Renal pelvis (tissue), 1 donor: ENCODE measurements at regions not wholly inside any gene's neighbourhood (a gene's known extent, or its start where the extent isn't known, plus 50 kb on each side); places are given as distances from the start of the nearest gene placed in this dataset.

ENCODE experiments used
- DNase-seq: peaks from one replicate; pipeline ENCODE4 v3.0.0-alpha.2; 2013

DNA sequence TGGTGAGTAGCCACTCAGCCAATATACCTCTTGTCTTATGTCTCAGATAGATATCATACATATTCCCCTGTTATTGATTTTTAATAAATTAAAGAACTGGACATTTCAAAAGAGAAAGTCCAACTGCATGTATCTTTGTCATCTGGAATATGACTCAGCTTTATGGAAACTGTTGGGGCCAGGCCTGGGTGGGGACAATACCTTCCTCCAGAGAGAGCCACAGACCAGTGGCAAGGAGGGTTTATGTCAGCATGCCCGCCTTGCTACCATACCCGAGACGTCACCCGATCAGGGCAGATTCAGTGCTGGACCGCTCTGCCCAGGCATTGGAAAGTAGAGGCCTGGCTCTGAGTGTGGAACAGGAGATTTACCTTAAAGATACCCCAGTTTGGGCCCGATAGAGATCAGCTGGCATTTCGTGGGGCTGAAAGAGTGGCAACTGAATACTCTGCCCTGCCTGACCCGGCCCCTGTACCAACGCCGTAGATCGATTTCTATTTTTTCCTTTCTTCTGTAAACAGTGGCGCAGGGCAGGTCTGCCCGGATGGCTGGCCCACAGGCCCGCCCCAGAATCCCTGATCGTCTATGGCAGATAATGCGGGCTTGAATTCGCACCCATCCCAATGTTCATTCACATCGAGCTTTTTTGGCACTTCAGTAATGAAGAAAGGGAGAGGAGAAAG lies 158.6 kb downstream of the SALL1 start:
- DNase-seq, result no peak

DNA sequence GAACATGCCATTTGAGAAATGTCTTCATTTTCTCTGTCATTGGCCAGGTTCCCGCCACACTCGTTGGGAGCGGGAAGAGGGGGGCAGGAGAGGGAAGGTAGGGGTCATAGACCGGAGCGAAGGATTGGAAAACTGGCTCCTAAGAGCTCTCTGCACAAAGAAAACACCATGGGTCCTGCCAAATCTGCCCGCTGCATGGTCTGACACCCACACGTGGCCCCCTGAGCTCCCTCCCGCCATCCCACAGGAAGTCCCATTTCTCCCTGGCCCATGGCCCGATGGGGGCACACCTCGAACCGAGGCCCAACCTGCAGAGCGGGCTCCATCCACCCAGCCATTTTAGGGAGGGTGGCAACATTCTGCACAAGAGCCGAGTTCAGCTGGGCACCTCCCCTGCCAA lies 159.6 kb downstream of the SALL1 start:
- no peak for DNase-seq

DNA sequence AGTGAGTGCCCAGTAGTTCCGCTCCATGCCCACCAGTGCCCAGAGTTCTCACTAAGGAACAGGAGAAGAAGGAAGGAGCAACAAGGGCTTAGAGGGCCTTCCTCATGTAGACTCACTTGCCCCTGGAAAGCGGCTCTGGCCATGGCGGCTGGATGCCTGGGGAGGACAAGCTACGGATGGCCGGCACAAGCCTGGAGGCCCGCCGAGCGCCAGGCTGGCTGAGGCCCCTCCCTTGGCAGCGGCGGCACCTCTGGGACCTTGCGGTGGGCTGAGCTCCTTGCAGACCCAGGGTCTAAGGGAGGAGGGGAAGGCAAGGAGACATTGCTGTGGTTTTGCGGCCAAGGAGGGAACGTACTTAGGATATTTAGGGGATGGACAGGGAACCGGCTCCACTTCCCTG lies 160.1 kb downstream of the SALL1 start:
- DNase-seq, result no peak

DNA sequence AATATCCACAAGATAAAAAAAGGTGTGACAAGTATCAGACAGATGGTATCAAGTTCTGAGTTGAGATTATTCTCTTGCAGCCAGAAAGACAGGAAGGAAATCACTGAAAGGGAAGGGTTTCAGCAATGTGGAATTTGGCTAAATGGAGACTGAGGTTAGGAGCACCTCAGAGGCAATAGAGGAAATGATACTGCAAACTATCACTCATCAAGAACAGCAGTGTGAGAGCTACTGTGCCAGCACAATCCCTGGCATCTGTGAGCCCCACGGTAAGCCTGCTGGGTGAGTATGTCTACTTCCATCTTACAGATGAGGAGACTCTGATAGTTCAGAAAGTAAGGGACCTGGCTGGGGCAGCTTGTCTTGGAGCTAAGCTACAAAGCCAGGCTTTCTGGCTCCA lies 162.0 kb downstream of the SALL1 start:
- DNase-seq, result no peak

DNA sequence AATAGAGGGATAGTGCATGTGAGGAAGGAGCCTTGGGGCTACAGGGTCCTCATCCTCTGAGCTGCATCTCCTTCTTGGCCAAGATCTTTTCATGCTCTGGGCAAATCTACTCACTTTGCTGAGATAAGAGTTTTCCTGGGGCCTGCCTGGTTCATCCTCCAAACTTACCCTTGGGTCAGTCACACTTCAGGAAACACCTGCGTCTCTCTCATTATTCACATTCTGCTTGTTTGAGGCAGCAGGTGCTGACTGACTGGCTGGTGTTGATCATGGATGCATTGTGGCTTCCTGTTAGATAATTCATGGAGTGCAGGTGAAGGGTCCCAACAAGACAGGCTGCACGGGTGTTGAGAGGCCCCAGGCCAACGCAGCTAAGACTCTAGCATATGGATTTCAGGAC lies 162.6 kb downstream of the SALL1 start:
- DNase-seq, result no peak

DNA sequence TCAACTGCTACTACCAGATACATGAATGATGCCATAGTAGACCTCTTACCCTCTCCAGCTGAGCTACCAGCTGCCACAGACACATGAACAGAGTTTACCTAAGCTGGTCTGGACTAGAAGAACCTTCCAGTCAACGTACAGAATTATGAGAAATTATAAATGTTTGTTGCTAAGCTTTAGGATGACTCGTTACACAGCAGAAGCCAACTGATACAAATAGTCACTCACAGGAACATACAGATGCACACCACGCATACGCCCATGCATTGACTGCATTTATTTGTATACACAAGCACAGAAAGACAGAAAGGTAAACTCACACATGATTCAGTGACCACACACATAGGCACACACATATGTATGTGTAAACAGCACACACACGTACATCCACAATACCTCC lies 164.6 kb downstream of the SALL1 start:
- no peak for DNase-seq

DNA sequence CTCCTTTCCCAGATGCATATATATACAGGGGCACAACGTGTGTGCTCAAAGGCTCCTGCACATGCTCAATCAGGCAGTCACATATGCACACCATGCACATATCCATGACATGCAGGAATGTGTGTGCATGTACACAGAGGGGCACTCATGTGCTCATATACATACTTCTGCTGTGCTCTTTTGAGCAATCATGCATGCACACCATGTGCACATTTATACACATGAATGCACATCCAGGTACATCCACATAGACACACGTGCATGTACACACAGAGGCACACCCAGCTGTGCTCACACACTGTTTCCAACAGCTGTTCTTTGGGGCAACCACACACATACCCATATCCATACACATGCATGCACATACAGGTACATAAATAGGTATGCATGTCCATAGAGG lies 165.3 kb downstream of the SALL1 start:
- DNase-seq, result no peak

DNA sequence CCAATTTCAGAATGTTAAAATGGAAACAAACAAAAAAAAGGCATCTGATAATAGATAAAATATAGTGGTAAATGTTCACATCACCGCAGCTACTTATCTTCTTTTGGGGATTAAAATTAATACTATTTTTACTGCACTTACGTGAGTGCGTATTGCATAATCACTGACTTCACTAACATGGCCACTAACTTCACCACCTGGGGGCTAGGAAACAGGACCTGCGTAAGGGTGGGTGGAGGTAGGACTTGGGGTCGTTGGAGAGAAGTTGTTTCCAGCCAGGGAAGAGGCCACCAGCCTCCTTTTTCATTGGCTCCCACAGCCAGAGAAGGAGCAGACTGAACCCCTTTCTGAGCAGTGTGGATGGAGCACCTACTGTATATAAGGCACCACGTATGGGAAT lies 166.4 kb downstream of the SALL1 start:
- no peak for DNase-seq

DNA sequence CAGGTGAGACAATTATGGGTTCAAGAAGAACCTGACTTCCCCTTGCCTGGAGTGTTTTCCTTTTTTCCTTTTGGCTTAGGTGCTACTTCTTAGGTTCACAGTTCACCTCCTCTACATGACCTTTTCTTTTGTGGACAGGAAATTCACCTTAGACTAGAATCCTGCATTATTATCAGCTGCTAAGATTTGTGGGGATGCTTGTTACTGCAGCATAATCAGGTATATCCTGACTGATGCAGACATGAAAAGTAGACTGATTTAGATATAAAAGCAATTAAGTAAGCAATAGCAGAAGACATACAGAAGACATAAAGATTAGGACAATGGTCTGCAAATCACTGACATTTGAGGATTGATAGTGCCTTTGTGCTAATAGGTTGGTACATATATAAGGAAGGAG lies 168.3 kb downstream of the SALL1 start:
- DNase-seq, result no peak

DNA sequence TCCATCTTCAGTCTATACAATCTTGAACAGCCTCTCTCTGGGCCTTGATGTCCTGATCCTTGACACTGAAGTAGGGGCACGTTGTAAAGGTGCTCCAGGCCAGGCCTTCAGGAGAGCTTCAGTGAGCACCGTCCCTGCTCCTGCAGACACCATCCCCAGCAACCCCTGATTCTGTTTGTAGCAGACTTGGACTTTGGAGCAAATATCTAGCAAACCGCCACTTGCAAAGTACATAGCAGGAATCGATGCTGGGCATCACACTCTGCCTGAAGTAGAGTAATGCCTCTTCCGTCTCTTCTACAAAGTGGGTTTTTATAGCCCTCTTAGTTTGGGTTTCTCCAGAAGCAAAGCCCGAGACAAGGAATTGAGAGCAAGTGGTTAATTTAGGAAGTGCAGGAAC lies 169.1 kb downstream of the SALL1 start:
- DNase-seq, result no peak

DNA sequence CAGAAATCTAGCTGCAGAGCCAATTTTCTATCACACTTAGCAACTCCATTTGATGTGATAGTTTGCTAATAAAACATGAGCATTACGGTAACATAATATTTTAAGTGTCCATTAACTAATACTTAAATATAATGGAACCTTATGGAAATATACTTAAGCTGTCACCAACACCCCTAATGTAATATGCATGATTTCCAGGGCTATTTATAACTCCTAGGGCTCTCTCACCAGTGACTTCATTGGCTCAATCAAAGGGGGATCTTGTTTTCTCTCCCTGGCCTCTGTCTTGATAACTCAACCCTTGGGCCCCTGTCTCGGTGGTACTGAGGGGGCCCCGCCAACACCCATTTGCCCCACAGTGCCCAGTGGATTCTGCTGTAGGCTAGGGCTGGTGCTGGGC lies 170.4 kb downstream of the SALL1 start:
- no peak for DNase-seq

DNA sequence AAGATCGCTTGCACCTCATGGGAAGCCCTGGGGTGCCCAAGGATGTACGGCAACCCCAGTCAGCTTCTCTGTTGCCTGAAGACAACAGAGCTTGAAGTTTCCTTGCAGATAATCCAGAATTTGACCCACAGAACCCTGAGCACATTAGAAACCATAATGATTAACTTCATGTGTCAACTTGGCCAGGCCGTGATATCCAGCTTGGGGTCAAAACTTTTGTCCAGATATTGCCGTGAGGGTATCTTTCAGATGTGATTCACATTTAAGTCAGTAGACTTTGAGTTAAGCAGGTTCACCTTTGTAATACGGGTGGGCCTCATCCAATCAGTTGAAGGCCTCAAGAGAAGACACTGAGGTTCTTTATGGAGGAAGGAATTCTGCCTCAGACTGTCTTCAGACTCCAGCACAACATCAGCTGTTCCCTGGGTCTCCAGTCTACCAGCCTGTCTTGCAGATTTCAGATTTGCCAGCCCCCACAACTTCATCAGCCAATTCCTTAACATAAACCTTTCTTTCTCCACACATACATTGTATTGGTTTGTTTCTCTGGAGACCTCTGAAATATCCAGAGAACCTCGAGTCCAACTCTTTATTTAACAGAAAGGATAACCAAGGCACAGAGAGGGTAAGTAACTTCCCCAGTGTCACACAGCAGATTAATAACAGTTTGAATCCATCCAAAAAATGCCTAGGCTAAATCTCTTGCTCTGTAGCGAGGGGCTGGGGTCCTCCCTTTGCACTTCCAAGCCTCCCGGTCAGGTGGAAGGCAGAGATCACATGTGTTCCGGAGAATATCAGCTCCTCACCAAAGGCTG lies 171.1 kb downstream of the SALL1 start:
- no peak for DNase-seq

DNA sequence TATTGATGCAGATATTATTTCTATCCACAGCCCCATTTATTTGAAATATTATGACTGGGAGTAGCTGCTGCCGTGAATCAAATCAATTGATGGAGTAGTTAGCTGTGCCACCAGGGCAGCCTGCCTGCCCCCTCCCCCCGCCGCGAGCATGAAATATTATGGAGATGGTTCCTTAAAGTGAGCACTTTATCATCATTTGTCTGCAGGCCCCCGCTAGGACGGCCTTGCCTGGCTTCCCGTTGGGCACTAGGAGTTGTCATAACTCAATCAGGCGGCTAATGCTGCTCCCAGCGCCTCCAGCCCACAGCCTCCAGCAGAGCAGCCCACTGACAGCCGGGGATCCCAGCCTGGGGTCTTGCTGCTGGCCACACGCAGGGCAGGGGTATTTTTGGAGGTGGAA lies 173.9 kb downstream of the SALL1 start:
- DNase-seq, result no peak

DNA sequence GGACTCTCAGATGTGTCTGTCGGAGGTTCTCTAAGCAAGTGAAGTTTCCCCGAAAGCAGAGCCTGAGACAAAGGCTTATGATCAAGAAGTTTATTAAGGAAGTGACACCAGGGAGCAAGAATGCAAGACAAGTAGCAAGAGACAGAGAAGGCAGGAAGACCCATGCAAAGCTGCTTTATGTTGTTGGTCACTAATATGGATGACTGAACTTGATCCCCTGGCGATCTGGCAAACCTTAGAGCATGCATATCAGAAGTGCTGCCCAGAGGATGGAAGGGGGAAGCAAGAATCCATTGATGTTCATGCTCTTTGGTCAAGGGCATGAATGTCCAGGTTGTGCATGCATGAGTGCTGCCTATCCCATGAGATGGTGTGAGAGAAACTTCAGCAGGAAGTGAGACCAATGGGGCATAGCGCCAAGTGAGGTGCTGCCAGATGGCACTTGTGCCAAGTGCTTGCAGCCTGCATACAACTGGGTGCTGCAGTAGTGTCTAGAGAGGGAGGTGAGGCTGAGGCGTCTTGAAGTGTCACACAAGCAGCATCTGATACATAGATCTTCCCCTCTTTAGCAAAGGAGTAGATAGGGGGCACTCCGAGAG lies 176.5 kb downstream of the SALL1 start:
- no peak for DNase-seq

DNA sequence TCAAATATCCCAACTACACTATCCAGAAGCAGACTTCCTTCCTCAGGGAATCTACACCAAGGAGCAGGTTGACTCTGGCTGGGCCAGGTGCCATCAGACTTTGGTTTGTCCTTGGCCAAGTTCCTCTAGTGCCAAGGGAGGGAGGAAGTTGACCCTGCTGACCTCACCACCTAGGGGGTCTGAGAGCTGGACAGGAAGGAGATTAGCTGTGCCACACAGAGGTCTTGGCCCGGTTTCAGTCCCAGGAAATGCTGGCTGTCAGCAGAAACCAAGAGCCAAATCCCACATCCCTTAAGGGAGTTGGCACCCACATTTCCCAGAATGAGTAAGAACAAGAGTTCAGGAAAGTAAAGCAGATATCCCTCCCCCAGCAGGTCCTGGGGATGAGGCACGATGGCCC lies 178.2 kb downstream of the SALL1 start:
- DNase-seq, result no peak

DNA sequence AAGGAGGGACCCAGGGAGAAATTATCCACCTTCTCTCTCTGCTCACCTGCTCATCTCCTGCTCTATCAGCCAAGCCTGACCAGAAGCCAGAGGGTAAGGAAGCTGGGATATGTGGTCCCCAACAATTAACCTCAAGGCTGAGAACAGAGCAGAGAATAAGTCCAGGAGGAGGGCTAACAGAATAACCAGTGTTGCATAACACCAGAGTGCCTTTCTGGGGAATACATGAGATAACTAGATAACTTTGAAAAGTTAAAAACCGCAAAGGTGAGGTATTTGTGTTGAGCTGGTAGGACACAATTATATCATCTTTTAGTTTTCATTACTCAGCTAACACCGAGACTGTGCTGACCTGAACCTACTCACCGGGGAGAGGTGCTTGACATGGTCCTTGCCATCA lies 180.8 kb downstream of the SALL1 start:
- no peak for DNase-seq

DNA sequence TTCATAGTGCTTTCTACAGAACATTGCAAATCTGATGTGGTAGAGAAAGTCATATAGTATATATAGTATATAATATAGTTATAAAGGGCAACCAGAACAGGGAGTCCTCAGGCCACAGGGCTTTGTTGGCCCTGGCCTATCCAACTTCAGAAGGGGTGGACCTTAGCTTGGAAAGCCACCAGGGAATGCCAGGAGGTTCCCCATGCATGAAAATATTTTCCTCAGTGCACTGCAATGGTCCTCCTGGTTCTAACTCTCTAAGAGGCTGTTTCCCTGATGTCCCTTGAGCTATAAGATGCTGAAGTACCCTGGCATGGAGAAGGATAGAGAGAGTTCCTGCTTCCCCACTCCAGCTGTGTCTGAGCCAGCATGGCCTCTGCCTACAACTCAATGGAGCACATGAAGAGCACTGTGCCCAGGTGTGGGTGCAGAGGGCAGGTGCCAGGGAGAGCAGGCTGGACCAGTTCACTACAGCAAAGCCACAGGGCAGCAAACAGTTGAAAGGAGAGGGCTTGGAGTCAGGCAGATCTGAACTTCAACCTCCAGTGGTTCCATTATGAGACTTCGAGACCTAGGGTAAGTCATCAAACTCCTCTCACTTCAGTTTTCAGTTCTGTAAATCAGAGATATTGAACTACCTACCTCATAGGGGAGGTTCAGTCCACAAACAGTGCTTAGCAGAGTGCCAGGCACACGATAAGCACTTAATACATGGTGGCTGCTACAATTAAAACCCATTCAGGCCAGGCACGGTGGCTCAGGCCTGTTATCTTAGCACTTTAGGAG lies 183.1 kb downstream of the SALL1 start:
- DNase-seq, result no peak

DNA sequence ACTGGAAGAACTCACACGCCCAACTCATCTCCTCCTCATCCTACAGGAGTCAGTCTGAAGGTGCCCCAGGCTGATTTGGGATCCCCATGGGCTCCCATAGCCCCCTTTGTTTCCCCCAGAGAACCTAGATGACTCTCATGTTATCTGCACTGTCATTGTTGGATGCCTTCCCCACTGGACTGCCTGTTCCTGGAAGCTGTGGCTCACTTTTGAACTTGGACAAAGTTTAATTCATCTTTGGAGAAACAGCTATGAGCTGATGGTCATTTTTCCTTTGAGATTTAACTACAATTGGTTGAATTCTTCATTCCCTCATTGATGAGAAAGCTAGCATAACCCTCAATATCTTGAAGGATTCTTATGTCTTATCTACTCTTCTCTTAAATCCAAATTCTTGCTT lies 186.6 kb downstream of the SALL1 start:
- DNase-seq, result no peak

DNA sequence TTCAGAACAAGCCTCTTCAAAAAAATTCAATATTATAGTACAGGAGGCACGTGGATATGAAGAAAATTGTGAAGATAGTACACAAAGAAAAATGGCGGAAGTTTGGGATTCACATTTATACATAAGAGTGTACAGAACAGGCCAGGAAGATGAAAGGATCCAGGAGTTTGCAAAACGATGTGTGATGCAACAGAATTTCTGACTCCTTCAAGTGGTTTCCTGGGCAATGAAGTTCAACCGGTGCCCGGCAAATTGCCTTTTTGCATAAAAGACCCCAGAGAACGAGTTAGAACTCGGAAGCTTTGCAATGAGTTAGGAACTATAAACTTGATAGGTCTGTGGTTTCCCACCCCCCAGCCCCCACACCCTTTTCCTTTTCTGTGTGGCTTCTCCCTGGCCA lies 189.1 kb downstream of the SALL1 start:
- DNase-seq, result no peak

DNA sequence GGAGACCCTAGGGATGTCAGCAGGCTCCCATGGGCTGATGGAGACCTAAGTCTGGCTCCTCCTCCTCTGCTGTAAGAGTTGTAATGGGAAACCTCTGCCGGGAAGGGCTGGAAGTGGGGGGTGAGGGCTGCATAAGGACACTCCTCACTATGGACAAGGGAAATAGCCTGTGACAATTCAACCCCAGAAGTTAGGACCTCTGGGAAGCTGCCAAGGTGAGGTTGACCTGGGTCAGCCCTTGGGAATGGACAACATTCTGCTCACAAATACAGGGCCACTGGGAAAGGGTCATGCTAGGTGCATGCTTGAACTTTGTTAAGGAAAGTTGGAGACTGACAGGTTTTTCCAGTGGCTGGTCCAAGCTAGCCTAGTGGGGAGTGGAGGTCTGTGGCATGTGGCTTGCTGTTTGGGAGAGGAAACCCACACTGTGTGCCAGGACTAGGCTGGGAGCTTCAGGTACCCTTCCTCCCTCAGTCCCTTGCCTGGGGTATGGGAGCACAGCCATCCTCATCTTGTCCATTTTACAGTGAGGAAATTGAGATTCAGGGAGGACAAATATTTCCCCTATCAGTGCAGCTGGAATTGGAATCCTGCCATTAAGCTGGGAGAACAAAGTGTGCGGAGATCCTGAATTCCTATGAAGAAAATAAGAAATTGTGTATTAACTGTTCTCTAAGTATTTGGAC lies 190.4 kb downstream of the SALL1 start:
- no peak for DNase-seq

DNA sequence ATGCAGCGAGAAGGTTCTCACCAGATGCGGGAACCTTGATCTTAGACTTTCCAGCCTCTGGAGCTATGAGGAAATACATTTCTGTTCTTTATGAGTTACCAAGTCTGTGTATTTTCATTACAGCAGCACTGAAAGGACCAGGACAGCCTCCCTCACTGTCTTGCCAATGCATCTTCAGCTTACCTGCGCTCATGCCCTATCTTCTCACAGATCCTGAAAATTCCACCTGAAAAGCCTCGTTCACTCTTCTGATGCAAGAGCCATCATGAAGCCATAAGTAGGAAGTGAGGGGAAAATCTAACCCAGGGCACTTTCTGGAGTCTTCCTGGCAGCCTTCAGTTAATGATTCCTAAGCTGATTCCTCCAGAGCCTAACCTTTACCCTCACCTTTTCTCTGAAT lies 194.0 kb downstream of the SALL1 start:
- no peak for DNase-seq

DNA sequence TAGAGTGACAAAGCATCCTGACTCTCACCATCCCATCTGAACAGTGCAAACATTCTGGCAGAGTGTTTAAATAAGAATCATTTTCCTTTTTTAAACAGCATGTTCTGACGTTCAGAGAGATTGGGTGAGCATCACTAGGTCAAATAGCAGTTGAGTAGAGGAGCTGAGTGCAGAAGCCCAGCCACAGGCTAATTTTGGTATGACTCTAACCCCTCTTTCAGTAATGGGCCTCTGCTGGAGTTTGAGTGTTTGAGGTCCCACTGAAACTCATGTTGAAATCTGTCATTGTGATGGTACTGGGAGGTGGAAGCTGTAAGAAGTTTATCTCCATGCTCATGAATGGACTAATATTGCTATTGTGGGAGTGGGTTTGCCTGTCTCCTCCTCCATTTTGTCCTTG lies 194.4 kb downstream of the SALL1 start:
- no peak for DNase-seq
